22Rv1 (cell line): ENCODE measurements at regions not wholly inside any gene's neighbourhood (a gene's known extent, or its start where the extent isn't known, plus 50 kb on each side); places are given as distances from the start of the nearest gene placed in this dataset.

Source experiments
- H3K27ac ChIP-seq: fragments of 450-650 bp; 2 replicates; pipeline ENCODE4 v1.5.1; 2017
- CTCF ChIP-seq: fragments of 450-650 bp; IDR thresholded peaks from 2 replicates; pipeline ENCODE4 v1.5.1; 2017; ENCODE audit warnings: mild to moderate bottlenecking
- ZFX ChIP-seq: fragments of 450-650 bp; IDR thresholded peaks from 2 replicates; pipeline ENCODE4 v1.6.1; 2017; ENCODE audit warnings: antibody characterized with exemption, borderline replicate concordance

GRCh38 chr12:84704856-84705255, 207.7 kb downstream of the SLC6A15 start:
- no peak overlapping the region for H3K27ac ChIP-seq
- TF ChIP-seq CTCF, result no peak
- no peak for TF ChIP-seq ZFX

GRCh38 chr12:84702001-84702400, 210.6 kb downstream of the SLC6A15 start:
- no peak overlapping the region for H3K27ac ChIP-seq
- no peak for TF ChIP-seq ZFX
- no peak for TF ChIP-seq CTCF

GRCh38 chr12:84701041-84701440, 211.6 kb downstream of the SLC6A15 start:
- TF ChIP-seq CTCF, result no peak
- no peak for TF ChIP-seq ZFX
- H3K27ac ChIP-seq, result no peak overlapping the region

GRCh38 chr12:84698576-84699333, 213.8 kb downstream of the SLC6A15 start:
- no peak for TF ChIP-seq ZFX
- TF ChIP-seq CTCF, result no peak
- no peak overlapping the region for H3K27ac ChIP-seq

- TF ChIP-seq CTCF (no peak), ZFX (no peak)
- H3K27ac ChIP-seq, result no peak overlapping the region
Measured at GRCh38 chr12:84696908-84697540, 215.6 kb downstream of the SLC6A15 start.

- no peak overlapping the region for H3K27ac ChIP-seq
- TF ChIP-seq CTCF, result no peak
- no peak for TF ChIP-seq ZFX
Measured at GRCh38 chr12:84696281-84696680, 216.3 kb downstream of the SLC6A15 start.

DNA sequence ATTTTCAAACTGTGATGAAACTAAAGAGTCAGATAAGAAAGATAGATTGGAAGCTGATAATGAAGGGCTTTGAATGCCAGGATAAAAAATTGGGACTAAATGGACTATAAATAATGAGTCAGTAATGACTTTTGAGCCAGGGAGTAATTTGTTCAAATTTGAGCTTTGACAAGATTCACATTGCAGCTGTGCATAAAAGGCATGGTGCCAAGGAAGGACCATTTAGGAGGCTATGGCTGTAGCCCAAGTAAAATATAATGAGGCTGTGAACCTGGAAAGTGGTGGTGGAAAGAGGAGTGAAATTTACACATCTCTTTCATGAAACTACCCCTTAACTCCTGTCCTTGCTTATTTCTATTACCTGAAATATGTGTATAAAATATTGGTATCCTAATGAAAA, 218.5 kb downstream of the SLC6A15 start:
- TF ChIP-seq CTCF, result no peak
- TF ChIP-seq ZFX, result no peak
- no peak overlapping the region for H3K27ac ChIP-seq
